Adrenal gland (tissue), 5 donors: ENCODE measurements at regions not wholly inside any gene's neighbourhood (a gene's known extent, or its start where the extent isn't known, plus 50 kb on each side); places are given as distances from the start of the nearest gene placed in this dataset.

ENCODE experiments used
- POLR2A ChIP-seq, 2 donors: fragments of 450-650 bp; IDR thresholded peaks; one replicate each; pipeline ENCODE4 v1.6.1; 2017; ENCODE audit warnings: antibody characterized with exemption in 2 of 2, mild to moderate bottlenecking in 2 of 2, moderate library complexity in 1 of 2
- TF ChIP-seq, protein P1 (sequence below), 6 experiments: fragments of 450-650 bp in 4 of 6; fragments of 200-600 bp in 2 of 6; sonication (generic) in 1 of 6; IDR thresholded peaks; 1 replicate in 5 of 6; 2 replicates in 1 of 6; pipeline versions ENCODE4 v1.5.1 to v1.8.0; 2016 to 2021; ENCODE audit warnings: antibody characterized with exemption in 6 of 6, mild to moderate bottlenecking in 2 of 6, moderate library complexity in 1 of 6
- donor health status: DM: no; HTN: no; CAD: no.

DNA sequence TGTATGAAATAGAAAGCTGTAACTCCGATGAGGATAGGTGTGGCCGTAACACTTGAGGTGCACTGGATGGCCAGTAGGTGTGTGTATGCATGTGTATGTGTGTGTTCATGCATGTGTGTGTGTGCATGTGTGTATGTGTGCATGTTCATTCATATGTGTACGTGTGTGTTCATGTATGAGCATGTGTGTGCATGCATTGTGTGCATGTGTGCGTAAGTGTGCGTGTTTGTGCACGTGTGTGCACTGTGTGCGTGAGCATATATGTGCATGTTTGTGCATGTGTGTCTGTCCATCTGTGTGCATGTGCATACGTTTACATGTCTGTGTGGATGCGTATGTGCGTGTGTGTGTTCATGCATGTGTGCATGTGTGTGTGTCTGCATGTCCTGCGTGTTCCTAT is 145.5 kb downstream of the C16orf95 start:
- TF ChIP-seq, protein P1, sequence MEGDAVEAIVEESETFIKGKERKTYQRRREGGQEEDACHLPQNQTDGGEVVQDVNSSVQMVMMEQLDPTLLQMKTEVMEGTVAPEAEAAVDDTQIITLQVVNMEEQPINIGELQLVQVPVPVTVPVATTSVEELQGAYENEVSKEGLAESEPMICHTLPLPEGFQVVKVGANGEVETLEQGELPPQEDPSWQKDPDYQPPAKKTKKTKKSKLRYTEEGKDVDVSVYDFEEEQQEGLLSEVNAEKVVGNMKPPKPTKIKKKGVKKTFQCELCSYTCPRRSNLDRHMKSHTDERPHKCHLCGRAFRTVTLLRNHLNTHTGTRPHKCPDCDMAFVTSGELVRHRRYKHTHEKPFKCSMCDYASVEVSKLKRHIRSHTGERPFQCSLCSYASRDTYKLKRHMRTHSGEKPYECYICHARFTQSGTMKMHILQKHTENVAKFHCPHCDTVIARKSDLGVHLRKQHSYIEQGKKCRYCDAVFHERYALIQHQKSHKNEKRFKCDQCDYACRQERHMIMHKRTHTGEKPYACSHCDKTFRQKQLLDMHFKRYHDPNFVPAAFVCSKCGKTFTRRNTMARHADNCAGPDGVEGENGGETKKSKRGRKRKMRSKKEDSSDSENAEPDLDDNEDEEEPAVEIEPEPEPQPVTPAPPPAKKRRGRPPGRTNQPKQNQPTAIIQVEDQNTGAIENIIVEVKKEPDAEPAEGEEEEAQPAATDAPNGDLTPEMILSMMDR (IDR thresholded peaks at IDR 0.05), result no peak
- no peak for TF ChIP-seq POLR2A (IDR thresholded peaks at IDR 0.05)
